HG03469 (cell line): ENCODE measurements at regions not wholly inside any gene's neighbourhood (a gene's known extent, or its start where the extent isn't known, plus 50 kb on each side); places are given as distances from the start of the nearest gene placed in this dataset.
"Not testable (repeated sequence)": the region's sequence is repeated elsewhere in the genome, so short reads cannot be mapped to it uniquely, and the experiment has no call there.

Source experiments
- ATAC-seq: cut with Tn5 transposase; IDR thresholded peaks from one replicate; pipeline ENCODE4 v1.9.1; 2021; ENCODE audit warnings: mild to moderate bottlenecking, moderate library complexity, moderate number of reproducible peaks; ENCODE audit not compliant: unreplicated experiment

DNA sequence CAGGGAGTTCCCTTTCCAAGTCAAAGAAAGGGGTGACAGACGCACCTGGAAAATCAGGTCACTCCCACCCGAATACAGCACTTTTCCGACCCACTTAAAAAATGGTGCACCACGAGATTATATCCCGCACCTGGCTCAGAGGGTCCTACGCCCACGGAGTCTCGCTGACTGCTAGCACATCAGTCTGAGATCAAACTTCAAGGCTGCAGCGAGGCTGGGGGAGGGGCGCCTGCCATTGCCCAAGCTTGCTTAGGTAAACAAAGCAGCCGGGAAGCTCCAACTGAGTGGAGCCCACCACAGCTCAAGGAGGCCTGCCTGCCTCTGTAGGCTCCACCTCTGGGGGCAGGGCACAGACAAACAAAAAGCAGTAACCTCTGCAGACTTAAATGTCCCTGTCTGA is 277.8 kb upstream of the ARHGAP42 start:
- ATAC-seq = not testable (repeated sequence)

DNA sequence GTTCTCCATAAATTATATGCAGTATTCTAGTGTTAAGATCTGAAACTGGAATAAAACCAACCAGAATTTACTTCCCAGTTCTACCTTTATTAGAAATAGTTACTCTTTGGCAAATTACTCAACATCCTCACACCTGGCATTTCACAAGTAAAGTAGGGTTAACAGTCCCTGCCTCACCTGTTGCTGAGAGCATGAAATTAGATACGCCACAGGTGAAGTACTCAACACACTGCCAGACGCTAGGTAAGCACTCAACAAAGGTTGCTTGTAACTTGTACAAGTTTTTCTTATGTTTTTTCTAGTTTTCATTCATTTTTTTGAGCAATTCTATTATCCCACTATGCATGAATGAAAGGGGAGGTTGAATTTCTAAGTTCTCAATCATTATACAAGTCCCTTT is 267.6 kb upstream of the ARHGAP42 start:
- ATAC-seq = no peak

DNA sequence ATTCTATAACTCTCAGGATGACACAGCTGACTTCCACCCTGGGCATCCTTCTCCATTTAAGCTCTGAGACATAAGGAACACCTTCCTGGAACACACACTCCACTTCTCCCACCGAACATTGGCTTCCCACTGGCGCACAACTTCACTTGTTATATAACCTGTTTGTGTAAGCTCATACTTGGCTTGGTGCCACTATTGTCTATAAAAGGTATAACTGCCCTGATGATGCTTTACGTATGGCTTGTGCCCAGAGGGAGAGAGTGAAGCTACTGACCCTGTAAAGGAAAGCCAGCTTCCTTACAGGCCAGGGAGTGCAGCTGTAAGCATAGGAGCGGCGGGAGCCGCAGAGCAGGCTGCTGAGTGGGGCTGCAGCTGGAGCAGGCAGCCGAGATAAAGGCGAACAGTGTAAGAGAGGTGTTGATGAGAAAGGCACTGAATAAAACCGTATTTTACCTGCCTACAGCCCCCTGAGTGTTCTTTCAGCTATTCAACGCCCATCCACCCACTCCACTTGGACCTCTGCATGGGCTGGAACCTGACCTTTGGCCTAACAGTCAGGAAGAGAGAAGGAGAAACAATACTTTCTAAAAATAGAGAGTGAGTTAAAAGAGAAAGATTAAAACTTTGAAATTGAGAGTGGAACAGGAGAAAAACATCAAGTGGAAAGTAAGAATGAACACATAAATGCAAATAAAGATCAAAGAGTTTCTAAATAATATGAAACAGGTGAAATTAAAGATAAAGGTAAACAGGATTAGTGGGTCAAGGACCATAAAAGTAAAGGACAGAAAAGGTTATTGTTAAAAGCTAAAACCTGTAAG is 252.1 kb upstream of the ARHGAP42 start:
- ATAC-seq = no peak

DNA sequence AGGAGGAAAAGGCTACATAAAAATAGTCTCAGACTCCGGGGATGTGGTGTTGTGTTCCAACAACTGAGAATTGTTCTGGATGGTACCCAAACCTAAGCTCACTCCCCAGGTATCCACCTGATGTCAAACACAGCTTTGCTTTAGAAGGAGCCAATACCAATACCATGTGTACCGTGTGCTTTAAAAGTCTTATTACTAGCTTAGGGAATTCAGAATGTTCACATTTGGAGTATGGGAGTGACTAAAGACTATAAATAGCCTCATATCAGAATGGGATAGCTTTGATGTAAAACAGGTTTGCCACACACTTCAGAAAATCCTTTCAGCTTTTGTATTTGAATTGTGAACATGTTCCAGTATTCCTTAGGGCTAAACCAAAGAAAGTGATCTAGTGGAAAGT is 248.7 kb upstream of the ARHGAP42 start:
- ATAC-seq = no peak

DNA sequence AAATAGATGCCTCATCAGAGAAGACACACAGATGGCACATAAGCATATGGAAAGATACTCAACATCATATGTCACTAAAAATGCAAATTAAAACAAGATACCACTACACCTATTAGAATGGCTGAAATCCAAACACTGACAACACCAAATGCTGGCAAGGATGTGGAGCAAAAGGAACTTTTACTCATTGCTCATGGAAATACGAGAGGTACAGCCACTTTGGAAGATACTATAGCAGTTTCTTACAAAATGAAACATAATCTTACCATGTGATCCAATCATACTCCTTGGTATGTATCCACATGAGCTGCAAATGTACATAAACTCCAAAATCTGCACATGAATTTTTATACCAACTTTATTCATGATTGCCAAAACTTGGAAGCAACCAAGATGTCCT is 246.0 kb upstream of the ARHGAP42 start:
- no peak for ATAC-seq

DNA sequence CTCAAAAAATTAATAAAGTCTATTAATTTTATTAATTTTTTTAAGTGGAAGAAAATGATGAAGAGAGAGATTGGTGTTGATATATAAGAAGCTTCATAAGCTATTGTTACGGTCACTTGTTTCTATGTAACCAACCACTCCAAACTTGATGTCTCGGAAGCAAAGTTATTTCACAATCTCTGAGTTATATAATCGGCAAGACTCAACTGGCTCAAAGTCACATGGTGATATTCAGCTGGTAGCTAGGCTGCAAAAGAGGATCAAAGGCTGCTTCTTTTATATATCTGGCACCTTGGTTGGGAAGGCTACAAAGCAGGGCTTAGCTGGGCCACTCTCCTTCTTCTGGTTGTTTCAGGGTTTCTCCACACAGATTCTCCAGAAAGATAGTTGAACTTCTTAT is 245.1 kb upstream of the ARHGAP42 start:
- no peak for ATAC-seq

DNA sequence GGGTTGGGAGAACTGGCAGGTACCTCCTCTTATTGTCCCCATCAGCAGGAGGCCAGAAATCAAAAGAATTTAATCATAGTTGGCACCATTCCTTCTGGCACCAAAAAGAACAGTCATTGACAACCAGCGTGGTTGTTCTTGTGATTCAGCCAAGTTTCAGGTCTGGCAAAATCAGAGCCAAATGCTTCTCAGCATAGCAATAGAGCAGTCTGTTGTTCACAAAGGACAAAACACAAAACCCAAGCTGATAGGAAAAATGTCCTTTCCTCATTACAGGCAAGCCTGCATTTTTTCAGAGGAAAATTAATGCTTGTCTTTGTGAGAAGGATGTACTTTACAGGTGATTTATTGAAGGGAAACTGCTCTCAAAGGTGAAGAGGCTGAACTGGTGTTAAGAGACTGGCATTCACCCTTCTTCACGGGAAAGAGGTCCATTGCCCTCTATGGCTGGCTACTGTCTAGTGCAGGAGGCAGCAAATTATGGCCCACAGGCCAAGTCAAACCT is 241.8 kb upstream of the ARHGAP42 start:
- ATAC-seq = no peak

DNA sequence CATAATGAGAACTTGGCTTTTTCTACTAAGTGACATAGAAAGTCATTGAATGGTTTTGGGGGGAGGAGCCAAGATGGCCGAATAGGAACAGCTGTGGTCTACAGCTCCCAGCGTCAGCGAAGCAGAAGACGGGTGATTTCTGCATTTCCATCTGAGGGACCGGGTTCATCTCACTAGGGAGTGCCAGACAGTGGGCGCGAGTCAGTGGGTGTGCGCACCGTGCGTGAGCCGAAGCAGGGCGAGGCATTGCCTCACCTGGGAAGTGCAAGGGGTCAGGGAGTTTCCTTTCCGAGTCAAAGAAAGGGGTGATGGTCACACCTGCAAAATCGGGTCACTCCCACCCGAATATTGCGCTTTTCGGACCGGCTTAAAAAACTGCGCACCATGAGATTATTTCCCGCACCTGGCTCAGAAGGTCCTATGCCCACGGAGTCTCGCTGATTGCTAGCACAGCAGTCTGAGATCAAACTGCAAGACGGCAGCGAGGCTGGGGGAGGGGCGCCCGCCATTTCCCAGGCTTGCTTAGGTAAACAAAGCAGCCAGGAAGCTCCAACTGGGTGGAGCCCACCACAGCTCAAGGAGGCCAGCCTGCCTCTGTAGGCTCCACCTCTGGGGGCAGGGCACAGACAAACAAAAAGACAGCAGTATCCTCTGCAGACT is 235.2 kb upstream of the ARHGAP42 start:
- ATAC-seq = not testable (repeated sequence)

DNA sequence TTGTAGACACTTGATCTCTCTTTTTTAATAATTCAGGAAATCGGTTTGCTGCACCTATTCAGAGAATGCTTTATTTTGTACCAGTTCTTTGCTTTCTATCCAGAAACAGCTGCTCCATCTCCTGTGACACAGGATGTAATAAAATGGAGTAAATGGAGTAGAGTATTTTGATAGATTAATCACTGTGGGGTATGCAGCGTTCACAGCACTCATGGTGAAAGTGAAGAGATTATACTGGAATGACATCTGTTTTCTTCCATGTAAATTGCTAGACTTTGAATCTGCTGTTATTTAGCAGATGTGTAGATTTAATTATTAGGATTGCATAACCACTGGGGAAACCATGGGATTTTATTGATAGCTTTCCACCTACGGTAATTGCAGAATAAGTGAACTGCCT is 227.3 kb upstream of the ARHGAP42 start:
- ATAC-seq = no peak

DNA sequence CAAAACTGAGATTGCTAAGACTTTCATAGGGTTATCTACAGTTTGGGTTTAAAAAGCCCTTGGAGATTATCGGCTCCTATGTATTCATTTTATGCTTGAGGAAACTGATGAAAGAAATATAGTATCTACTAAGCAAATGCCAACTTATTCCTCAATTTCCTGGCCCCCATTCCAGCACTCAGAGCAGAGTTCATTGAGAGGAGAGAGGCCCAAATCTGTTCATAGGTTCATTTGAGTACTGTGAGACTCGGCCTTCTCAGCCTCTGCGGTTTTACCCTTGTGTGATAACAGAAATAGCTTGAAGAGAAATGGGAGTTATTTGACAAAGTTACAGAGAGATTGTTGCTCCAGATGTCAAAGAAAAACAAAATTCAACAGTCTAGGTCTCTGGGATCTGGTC is 226.7 kb upstream of the ARHGAP42 start:
- no peak for ATAC-seq

DNA sequence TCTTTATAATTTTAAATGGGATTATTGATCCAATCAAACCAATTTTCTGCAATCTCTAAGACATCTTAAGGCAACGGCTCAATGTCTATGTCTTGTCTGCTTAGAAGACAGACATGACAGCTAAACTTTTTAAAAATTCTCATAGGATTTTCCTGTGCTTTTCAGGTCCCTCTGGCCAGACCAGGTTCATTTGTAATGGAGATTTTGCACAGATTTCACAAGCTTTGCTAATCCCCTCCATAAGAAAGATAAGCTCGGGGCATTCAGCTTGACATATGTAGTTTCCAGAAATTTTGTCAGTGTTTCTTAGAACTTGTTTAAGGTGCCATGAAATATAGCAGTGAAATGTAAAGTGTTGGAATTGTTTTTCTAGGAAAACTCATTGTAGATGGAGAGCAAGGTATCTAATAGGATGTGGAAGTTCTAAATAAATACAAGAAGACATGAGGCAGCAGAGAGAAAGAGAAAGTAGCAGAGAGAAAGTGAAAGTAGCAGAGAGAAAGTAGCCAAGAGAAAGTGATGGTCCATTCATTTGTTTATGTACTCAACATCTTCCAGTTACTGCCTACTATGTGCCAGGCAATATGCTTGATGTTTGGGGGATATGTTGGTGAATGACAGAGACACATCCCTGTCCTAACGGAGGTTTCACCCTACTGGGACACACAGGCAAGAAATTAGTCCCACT is 219.1 kb upstream of the ARHGAP42 start:
- no peak for ATAC-seq

DNA sequence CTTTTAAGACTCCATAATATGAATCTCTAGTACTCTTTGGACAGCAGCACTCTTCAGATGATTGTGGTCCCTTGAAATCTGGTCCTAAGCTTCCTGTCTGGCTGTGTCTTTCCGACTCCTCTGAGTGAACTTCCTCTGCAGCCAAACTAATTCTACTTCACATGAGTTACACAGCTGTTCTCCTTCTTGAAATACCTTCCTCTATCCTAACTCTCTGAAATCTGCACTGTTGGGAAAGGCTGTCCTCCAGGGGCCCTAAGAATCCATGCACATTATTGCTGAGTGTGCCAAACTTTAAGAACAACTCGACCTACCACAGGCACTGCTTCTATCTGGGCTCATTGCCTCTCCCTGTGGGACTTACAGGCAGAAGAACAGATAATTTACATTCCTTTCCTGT is 217.3 kb upstream of the ARHGAP42 start:
- no peak for ATAC-seq

DNA sequence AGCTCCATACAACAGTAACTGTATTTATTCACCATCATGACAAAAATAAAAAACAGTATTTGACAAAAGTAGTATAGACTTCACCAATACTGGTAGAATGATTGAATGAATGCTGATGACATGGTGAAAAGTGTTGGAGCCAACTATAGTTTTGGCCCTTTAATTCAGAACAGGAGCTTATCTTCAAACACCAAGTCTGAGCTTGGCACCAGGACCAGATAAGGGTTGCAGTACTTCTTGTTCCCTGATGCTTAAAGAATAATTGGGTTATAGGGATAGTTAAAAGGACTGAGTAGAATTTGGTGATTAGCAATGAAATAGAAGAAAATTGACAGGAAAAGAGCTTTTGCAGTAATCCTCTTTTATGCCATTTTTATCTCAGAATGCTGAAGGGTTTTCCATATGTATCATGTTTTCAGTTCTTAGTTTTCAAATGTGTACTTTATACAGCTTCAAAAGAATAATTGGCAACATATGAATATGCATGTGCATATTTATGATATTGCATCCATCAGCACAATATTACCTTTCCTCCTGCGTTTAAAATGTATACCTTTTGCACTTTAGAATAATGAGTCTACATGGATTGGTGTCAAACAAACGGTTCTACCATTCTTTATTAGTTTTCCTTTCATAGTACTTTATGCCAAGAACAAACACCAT is 214.2 kb upstream of the ARHGAP42 start:
- ATAC-seq = no peak

DNA sequence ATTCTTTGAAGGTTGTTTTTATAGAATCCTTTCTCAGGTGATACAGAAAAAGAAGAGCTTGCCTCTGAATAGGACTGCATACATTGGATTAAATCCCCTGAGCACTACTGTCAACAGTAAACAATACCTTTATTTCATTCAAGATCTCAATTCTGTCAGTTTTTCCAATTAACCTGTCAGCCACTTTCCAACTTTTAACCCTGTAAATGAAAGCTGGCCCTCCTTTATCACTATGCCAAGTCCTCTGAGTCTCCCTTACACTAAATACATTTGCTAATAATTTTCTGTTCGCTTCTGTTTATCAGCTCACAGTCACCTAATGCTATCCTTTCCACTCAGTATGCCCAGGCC is 213.7 kb upstream of the ARHGAP42 start:
- no peak for ATAC-seq

DNA sequence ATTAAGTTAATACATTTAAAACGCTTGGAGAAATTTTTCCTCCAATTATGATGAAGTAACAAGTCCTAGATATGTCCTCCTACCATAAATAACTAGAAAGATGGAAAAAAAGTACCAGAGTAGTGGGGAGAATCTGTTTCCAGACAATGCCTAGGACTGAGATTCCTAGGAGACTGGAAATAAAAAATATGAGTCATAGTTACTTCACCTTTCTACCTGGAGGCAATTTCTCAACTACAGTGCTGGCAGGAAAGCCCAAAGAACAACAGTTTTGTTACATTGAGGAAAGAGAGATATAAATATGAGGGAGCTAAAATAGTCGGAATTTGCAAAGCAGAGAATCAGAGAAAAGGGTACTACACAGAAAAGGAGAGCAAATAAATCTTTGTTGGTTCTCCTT is 202.1 kb upstream of the ARHGAP42 start:
- ATAC-seq = no peak

DNA sequence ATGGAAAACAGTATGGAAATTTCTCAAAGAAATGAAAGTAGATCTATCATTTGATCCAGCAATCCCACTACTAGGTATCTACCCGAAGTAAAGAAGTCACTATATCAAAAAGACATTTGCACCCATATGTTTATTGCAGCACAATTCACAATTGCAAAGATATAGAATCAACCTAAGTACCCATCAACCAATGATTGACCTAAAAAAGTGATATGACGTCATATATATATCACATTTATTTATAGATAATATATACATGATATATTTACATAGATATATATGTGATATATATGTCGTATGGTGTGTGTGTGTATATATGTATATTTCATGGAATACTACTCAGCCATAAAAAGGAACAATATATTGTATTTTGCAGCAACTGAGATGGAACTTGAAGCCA is 188.3 kb upstream of the ARHGAP42 start:
- ATAC-seq = no peak

DNA sequence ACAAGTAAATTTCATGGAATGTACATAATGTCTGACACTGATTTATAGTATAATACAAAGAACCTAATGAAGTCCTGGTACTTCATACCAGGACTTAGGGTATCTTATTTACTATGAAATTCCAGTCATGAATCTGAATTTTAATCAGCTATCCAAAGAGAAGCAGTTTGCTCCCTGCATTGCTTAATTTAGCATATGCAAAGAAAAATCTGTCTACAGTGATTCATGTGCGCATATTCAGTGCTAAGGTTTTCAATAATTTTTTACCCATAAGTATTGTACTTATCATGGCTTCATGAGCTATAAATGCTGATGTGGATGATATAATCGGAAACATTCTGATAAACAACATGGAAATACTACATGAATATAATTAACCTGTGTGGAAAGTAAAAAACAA is 185.6 kb upstream of the ARHGAP42 start:
- no peak for ATAC-seq

DNA sequence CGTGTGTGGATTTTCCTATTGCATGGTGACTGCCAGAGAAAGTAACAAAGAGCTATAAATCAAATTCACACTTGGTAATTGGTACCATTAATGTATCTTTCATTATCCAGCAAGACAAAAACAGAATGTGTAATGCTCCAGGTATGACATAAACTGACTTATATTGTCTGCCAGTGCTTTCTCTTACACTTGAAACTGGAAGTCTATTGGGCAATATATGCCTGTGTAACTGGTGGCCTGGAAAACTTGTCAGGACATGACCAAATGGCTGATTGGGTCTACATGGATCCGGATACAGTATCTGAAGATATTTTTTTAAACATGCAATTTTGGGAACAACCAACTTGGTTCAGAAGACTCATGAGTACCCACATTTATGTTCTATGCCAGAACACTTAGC is 174.6 kb upstream of the ARHGAP42 start:
- no peak for ATAC-seq

DNA sequence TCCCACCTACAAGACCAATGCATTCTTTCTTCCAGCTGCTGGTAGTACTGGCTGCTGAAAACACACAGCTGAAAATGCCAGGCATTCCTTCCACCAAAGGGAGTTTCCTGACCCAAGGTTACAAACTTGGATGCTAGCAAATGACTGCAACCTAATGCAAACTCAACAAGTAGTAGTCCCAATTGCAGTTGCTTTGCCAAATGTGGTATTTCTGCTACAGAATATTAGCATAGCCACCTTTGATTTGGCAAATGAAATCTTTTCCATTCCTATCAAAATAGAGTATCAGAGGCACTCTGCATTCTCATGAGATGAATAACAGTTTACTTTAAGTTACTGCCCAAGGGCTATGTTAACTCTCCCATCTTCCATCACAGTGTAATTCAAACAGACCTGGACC is 172.0 kb upstream of the ARHGAP42 start:
- ATAC-seq = no peak

DNA sequence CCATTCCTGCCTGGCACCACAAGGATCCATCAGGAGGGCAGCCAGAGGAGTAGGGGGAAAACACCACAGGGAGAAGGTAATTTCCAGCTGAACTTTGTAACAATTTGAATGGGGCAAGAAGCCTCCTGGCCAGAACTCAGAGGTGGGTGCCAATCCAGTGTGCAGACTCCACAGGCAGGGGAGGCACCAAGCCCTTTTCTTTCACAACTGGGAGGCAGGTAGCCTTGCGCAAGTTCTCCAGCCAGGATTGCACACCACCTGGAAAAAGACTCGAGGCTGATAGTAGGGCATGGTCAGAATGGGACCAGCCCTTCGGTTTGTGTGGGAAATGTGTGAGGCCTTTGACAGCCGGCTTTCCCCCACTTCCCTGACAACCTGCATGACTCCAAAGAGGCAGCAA is 161.9 kb upstream of the ARHGAP42 start:
- no peak for ATAC-seq

DNA sequence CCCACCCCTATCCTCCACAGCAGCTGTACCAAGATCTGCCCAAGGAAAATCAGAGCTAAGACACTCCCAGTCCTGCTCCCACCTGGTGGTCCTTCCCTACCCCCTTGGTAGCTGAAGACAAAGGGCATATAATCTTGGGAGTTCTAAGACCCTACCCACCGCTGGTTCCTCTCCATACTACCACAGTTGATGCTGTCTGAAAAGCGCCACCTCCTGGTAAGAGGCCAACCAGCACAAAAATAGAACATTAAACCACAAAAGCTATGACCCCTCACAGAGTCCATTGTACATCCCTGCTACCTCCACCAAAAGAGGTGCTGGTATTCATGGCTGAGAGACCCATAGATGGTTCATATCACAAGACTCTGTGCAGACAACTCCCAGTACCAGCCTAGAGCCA is 161.5 kb upstream of the ARHGAP42 start:
- no peak for ATAC-seq
